HG02588 (cell line): ENCODE measurements at regions not wholly inside any gene's neighbourhood (a gene's known extent, or its start where the extent isn't known, plus 50 kb on each side); places are given as distances from the start of the nearest gene placed in this dataset.
"Not testable (repeated sequence)": the region's sequence is repeated elsewhere in the genome, so short reads cannot be mapped to it uniquely, and the experiment has no call there.

ENCODE experiments used
- ATAC-seq: cut with Tn5 transposase; IDR thresholded peaks from one replicate; pipeline ENCODE4 v1.9.1; 2021; ENCODE audit warnings: mild to moderate bottlenecking, moderate library complexity; ENCODE audit not compliant: unreplicated experiment

- no peak for ATAC-seq
These were observed 384.4 kb downstream of the BMP2 start for GRCh38 chr20:7151676-7152470.

GRCh38 chr20:7155282-7155681 lies 387.8 kb downstream of the BMP2 start:
- ATAC-seq = no peak

DNA sequence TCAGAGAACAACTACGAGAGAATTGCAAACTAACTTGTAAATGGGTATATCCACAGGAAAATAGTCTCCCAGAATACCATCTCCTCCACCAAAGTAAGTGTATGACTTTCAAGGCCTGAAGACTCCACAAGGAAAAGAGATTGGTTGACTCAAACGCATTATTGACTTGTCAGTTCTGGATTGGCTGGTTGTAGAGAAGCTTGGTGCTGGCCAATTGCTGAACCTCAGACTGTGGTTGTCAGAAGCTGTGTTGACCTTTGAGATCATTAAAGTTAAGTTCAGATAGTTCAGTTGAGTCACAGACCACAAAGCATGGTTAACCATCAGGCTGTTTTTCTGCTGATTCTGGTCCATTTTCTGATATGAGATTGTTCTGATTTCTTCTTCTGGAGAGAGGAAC lies 388.3 kb downstream of the BMP2 start:
- ATAC-seq = no peak

- ATAC-seq = no peak
These were observed 392.4 kb downstream of the BMP2 start for GRCh38 chr20:7159903-7160302.

GRCh38 chr20:7161690-7162089 lies 394.2 kb downstream of the BMP2 start:
- no peak for ATAC-seq

- no peak for ATAC-seq
These were observed 404.4 kb downstream of the BMP2 start for GRCh38 chr20:7171911-7172310.

DNA sequence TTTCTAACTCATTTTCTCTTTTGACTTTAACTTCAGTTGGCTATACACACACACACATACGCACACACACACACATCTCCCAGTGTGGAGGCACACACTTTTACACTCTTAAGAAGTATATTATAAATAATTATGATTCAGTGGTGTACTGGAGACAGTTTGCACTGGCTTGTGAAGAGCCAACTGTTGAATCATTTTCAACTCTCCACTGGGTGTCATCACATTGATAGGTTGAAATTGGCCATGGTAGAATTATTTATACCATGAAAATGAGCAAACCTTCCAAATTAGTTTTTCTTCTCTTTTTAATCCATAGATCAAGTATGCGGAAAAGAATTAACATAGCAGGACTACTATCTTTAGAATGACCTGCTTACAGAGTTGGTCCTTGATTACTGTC lies 407.1 kb downstream of the BMP2 start:
- ATAC-seq = no peak

- not testable (repeated sequence) for ATAC-seq
These were observed 408.3 kb downstream of the BMP2 start for GRCh38 chr20:7175827-7176226.

DNA sequence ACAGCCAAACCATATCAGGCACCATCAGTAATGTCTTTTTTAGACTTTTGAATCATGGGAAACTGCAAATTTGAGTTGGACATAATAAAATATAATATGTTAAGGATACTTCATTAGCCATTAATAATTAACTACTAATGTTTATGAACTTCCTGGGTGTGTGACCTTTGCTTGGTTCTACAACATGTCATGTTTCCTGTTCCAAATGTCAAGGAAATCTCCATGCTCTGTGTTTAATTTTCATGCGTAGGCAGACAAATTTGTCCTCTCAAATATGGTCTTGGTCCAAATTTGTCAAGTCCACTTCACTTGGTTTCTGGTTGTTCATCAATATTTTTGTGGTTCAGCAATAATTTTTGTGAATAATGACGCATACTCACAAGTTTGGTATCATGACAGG lies 410.5 kb downstream of the BMP2 start:
- ATAC-seq = no peak

DNA sequence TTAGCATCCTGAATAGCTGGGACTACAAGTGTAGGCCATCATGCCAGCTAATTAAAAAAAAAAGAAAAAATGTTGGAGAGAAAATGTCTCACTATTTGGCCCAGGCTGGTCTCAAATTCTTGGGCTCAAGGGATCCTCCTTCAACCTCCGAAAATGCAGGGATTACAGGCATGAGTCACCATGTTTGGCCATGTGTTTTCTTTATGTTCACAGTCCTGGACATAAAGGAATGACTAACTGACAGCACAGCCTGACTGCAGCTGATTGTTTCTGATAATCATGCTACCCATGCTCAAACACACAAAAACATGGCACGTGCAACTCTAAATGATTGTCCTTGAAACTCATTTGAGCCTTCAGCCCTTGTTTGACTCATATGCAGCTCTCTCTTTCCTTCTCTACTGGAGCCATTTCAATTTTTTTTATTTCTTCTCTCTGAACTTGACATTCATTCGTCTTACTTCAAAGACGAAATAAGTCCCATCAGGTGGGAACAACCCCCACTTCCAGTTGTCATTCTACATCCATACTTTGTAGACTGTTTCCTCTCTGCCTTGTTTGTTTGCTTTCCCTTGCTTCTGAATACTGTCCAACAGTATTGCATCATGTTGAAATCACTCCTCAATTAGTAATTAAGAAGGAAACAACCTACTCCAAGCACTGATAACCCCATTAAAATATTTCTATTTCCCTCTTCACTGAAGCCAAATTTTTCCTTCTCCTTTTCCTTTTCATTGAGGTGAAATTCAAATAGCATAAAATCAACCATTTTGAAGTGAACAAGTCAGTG lies 413.0 kb downstream of the BMP2 start:
- ATAC-seq = no peak

DNA sequence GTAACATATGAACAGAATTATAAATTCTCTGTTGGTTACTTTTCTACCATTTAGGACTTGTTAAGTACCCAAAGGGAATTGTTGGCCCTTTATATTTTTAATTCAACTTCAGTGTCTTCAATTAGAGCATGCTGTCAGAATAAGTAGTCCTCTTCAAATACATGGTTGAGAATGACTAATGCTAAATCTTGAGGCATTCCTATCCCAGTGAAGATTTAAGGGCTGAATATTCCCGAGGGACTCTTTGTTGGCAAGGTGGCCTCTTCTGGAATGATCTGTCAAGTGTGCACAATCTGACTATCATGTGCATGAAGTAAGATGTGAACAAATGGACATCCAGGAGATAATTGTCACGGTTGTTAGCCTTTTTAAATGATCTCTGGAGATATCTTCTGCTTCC lies 421.7 kb downstream of the BMP2 start:
- no peak for ATAC-seq

DNA sequence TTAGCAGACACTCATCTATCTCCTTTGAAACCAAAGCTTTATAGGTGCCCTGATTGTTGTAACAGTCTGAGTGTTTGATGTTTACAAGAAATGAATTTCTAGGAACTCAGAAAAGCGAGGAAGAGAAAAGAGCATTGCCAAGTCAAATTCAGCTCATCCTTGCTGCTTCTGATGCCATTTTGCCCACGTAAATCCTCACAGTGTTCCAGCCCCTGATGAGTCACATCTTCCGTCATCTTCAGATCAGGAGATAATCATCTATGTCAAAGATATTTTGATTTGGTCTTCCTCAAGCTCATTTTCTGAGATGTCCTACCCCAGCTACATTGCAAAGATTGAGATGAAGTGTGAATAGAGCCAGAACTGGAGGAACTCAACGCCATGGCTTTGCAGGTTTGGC lies 426.2 kb downstream of the BMP2 start:
- ATAC-seq = no peak

- no peak for ATAC-seq
These were observed 428.2 kb downstream of the BMP2 start for GRCh38 chr20:7195704-7196103.

GRCh38 chr20:7196481-7196880 lies 429.0 kb downstream of the BMP2 start:
- no peak for ATAC-seq

GRCh38 chr20:7199861-7200260 lies 432.4 kb downstream of the BMP2 start:
- no peak for ATAC-seq

- ATAC-seq = no peak
These were observed 439.8 kb downstream of the BMP2 start for GRCh38 chr20:7207186-7207798.

GRCh38 chr20:7210910-7211309 lies 443.4 kb downstream of the BMP2 start:
- no peak for ATAC-seq

DNA sequence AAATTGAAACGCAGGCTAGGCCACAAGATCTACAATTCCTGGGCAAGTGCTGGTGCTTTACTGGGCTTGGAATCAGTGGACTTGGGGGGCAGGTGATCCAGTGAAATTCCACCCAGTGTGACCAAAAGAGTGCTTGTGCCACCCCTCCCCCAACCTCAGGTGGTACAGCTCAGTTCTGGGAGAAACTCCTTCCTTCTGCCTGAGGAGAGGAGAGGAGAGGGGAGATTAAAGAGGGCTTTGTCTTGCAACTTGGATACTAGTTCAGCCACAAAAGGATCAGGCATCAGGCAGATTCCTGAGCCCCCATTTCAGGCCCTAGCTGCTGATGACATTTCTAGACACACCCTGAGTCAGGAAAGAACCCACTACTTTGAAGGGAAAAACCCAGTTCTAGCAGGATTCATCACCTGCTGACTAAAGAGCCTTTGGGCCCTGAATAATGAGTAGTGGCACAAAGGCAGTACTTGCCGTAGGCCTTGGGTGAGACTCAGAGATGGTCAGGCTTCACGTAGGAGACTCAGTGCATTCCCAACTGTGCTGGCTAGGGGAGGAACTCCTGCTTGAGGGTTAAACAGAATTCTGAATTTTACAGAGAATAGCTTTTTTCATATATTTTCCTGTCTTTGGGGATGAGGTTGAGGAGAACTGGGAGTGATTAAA lies 446.7 kb downstream of the BMP2 start:
- no peak for ATAC-seq

- ATAC-seq = no peak
These were observed 450.1 kb downstream of the BMP2 start for GRCh38 chr20:7217606-7218005.

DNA sequence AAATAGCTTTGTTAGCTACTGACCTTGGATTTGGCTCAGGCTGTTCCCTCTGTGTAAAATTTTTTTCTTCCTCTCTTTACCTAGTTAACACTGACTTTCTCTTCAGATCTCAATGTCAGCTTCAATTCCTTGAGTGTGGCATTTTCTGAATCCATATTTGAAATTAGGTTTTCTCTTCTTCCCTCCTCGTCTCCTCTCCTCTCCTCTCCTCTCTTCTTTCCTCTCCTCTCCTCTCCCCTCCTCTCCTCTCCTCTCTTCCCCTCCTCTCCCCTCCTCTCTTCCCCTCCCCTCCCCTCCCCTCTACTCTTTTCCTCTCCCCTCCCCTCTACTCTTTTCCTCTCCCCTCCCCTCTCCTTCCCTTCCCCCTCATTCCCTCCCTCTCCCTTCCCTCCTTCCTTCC lies 453.3 kb downstream of the BMP2 start:
- no peak for ATAC-seq

GRCh38 chr20:7226156-7226555 lies 458.7 kb downstream of the BMP2 start:
- no peak for ATAC-seq
